HG02885 (cell line): ENCODE measurements at regions not wholly inside any gene's neighbourhood (a gene's known extent, or its start where the extent isn't known, plus 50 kb on each side); places are given as distances from the start of the nearest gene placed in this dataset.

Experiments used
- ATAC-seq: cut with Tn5 transposase; IDR thresholded peaks from one replicate; pipeline ENCODE4 v1.9.1; 2021; ENCODE audit warnings: mild to moderate bottlenecking; ENCODE audit not compliant: unreplicated experiment, poor library complexity

GRCh38 chr13:86710013-86710412 is 910.8 kb upstream of the SLITRK6 start:
- no peak for ATAC-seq

DNA sequence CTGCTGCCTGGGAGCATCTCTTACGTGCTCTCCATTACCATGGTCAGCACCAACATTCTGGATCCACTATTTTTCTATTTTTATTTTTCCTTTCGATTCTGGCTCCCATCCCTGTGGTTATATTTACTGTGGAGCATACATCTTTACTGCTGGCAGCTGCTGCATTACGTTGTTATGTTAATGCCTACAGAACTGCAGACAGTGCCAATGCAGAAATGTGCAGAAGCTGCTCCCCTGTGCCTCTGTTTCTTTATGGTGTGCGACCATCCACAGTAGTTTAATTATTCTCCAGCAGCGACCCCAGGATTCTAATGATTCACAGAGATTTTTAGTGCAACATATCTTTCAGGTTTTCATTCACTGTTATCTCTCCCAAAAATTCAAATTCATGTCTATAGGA is 911.7 kb upstream of the SLITRK6 start:
- ATAC-seq = no peak

DNA sequence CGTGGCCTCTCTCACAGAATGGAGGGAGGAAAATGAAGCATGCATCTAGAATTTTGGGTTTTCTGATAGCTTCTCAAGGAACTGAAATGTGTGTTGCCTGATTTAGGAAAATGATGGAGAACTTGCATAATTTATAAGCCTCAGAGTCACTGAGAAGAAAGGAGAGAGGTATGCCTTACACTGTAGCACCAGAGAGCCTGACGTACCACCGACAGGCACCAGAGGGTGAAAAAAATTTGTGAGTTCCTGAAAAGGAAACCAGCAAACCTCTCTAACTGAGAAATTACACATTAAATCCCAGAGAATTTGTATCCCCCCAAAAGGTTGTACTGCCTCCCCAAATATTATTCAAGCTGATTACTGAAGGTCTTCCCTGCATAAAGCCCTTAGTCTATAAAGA is 915.3 kb upstream of the SLITRK6 start:
- no peak for ATAC-seq

DNA sequence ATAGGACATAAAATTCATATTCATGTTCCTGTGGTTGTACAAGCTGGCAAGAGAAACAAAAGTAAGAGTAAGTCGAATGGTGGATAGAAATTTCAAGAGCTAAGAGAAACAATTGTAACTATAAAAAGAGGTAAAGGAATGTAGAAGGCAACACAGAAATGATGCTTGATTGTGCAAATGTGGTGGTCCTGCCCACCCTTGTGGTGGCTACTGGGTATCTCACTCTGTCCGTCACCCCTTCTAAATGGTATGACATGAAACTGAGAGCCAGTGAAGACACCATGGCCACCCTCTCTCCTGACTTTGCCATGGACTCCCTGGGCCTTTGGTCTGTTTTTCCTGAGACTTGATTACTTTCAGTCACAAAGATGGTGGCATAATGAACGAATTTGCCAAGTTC is 925.9 kb upstream of the SLITRK6 start:
- ATAC-seq = no peak

- no peak for ATAC-seq
Observed at GRCh38 chr13:86729206-86729605, 930.0 kb upstream of the SLITRK6 start.

DNA sequence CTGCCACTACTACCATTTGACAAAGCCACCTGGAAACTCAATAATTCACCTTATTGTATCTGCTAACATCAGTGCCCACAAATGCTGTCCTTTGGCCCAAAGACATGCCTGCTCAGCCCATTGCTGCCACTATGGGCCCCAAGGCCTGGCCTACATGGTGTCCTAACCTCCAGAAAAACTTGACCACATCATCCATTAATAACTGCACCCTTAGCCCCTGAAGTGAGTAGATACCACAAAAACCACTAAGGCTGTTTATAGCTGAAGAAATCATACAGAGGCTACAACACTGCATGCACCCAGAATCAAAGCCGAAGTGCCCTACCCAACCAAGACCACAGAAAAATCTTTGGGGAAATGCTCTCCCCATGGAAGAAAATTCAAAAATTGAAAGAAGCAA is 932.8 kb upstream of the SLITRK6 start:
- no peak for ATAC-seq

- ATAC-seq = no peak
Observed at GRCh38 chr13:86737334-86737932, 933.7 kb upstream of the SLITRK5 start.

DNA sequence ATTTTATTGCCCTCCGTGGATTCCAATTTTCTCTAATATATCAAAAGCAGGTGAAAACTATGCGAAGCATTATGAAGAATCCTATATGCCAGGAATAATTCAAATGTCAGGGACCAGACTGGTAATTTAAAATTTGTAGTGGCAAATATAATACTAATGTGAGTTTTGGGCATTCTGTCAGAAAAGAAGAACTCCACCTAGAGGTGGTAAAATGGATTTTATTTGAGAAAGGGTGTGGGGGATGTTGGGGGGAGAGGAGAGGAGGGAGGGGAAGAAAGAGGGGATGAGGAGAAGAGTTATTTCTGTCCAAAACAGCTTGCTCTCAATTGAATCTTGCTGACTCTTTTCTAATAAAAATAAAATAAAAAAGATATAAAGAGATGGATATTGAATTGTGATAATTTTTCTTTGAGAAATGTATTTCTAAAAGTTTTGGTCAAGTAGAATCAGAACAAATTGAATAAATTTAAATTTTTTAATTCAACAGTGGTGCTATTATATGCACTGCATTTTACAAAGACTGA is 929.3 kb upstream of the SLITRK5 start:
- ATAC-seq = no peak

DNA sequence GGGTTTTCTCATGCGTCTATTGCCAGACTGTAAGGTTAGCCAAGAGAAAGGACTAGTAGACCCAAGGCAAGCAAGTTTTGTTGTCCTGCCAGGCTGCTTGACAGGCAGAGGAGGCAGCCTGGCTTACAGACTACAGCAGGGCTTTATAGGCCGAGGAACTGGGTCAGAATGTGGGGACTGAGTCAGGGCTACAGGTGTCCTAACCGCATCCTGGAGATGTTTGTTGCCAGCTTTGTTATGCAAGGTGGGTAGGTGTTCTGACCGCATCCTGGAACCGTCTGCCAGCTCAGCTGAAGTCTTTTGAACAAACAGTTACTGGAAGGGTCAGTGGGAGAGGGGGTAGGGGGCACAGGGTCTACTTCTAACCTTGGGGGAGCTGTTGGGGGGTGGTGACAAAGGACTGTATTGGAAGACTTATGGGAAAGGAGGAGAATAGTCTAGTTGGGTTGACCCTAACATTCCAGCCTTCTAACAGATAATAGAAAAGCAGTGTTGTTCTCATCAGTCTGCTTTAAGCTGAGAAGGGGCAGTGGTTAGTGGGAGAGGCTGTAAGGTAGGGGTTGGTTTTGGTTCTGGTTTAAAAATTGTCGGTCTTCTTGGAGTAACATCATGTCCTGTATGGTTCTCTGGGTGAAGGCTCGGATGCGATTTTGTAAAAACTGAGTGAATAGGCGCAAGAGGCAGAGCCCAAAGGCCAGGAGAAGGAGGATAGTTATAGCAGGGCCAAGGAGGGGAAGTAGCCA is 913.8 kb upstream of the SLITRK5 start:
- no peak for ATAC-seq

- no peak for ATAC-seq
Observed at GRCh38 chr13:86758116-86758515, 913.1 kb upstream of the SLITRK5 start.

GRCh38 chr13:86760620-86761019 is 910.6 kb upstream of the SLITRK5 start:
- ATAC-seq = no peak

- no peak for ATAC-seq
Observed at GRCh38 chr13:86765462-86765861, 905.7 kb upstream of the SLITRK5 start.

DNA sequence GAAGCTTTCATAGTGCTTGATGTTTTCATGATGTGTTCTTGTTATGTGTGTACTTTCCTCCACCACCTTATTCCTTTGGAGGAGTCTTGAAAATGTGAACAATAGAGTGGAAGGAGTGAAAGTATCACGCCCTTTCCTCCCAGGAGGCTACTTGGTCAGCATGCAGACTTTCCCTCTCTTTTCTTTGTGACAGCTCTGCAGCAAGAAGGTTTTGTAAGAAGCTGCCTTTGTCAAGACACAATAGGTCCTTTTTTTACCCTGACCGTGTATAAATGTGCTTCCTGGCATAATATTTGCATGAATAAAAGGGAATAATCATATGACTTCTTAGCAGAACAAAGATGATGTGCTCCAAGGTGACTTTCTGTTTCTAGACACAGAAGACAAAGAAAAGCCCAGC is 882.6 kb upstream of the SLITRK5 start:
- no peak for ATAC-seq

DNA sequence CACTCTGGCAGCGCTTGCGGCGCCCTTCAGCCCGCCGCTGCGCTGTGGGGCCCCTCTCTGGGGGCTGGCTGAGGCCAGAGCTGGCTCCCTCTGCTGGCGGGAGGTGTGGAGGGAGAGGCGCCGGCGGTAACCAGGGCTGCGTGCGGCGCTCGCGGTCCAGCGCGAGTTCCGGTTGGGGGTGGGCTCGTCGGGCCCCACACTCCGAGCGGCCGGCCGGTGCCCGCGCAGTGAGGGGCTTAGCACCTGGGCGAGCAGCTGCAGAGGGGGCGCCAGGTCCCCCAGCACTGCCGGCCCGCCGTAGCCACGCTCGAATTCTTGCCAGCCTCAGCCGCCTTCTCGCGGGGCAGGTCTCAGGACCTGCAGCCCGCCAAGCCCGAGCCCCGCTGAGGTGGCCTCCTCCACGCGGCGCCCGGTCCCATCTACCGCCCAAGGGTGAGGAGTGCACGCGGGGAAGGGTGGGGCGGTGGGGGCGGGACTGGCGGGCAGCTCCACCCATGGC is 879.0 kb upstream of the SLITRK5 start:
- ATAC-seq = no peak

GRCh38 chr13:86795858-86796257 is 875.3 kb upstream of the SLITRK5 start:
- no peak for ATAC-seq

GRCh38 chr13:86810361-86810760 is 860.8 kb upstream of the SLITRK5 start:
- ATAC-seq = no peak

GRCh38 chr13:86813198-86813597 is 858.0 kb upstream of the SLITRK5 start:
- ATAC-seq = no peak

DNA sequence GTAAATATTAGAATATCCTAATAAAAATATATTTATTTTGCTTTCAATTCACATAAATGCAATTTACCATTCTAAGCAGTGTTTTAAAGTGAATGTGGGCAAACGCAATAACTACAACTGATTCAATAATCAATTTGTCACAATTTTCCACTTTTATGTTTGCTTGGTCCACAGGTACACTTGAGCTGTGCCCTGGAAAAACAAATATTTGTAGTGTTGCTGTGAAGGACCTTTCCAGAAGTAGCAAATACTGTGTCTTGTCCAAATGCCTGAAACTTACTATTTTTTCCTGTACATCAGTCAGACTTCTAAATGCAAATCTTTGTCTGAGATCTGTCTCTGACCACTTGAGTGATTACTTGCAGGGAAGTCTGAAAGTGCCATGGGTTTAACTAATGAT is 845.8 kb upstream of the SLITRK5 start:
- ATAC-seq = no peak

DNA sequence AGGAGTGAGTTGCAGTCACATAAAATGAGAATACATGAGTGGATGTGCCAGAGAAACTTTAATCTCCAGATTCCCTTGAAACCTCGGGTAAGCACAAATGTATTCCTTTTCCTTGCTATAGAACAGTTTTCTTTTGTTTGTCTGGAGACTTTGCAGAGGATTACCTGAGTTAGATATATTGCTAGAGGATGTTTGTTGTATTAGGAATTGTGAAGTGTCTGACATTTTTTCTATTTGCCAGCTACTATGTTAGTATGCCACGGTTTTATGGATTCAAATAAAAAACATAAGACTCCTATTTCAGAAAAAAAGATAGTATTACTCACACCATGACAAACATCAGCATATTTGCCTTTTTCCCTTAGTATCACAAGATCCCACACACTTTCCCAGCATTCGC is 844.9 kb upstream of the SLITRK5 start:
- no peak for ATAC-seq

DNA sequence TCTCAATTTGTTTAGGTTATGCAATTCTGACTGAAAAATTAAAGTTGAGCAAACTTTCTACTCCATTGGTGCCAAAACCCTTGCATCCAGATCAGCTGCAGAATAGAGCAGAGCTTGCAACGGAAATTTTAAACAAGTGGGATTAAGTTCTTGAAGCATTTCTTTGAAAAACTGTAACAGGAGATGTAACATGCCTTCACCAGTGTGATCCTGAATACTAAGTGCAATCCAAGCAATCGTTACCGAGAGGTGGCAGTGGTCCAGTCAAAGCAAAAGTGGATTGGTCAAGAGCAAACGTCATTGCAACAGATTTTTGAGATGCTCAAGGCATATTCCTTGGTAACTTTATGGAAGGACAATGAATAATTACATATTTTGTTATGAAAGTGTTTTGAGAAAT is 841.1 kb upstream of the SLITRK5 start:
- no peak for ATAC-seq

- no peak for ATAC-seq
Observed at GRCh38 chr13:86831084-86831483, 840.1 kb upstream of the SLITRK5 start.
